OCI-M2 (cell line): ENCODE measurements at regions not wholly inside any gene's neighbourhood (a gene's known extent, or its start where the extent isn't known, plus 50 kb on each side); places are given as distances from the start of the nearest gene placed in this dataset.

Source experiments
- DNase-seq: peaks from one replicate; lab custom pipeline; 2025; ENCODE audit not compliant: unreplicated experiment; lab: John Stamatoyannopoulos, UW

- DNase-seq, result no peak
Observed at GRCh38 chr21:35938446-35938845, 121.9 kb downstream of the SETD4 start.

- no peak for DNase-seq
Observed at GRCh38 chr21:35933466-35933865, 126.9 kb downstream of the SETD4 start.

- DNase-seq, result no peak
Observed at GRCh38 chr21:35932232-35932911, 128.0 kb downstream of the SETD4 start.

DNA sequence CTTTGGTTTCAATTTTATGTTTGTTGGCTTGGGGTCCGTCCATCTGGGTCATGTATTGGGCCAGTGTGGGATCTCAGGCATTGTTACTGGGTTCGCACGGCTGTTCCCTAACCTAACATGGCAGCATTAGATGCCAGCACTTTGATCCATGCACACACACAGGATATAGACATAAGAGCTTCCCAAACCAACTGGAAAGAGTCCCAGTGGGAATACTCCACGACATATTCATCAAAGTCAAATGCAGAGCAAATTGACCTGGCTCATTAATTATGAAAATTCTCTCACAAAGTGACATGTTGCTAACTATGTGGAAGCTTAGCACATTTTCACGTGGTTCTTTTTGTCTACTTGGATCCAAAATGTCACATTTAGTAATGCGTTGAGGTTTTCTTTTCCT is 130.4 kb downstream of the SETD4 start:
- no peak for DNase-seq

GRCh38 chr21:35927262-35927661 is 133.1 kb downstream of the SETD4 start:
- no peak for DNase-seq

DNA sequence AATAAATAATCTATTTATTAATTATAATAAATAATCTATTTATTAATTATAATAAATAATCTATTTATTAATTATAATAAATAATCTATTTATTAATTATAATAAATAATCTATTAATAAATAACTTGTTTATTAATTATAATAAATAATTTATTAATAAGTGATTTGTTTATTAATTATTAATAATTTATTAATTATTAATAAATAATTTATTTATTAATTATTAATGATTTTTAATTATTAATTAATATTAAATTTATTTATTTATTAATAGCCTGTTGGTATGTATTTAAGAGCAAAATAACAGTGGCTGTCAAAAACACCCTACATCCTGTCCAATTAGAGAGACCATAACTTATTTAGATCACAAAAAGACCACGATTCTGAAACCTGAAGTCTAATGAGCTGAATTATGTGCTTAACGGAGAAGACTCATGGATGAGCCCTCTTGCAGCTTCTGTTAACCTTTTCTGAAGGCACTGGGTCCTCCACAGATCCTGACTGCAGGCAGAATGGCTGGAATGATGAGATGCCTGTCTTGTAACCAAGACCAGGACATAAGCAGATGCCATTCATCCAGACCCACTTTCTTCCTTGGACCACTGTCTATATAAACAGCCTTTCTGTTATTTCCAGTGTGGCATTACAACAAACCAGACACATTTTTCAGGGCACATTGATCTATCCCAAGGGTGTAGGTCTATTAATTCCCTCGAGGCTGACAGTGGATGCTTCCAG is 134.2 kb downstream of the SETD4 start:
- no peak for DNase-seq

- no peak for DNase-seq
Observed at GRCh38 chr21:35925497-35925896, 134.8 kb downstream of the SETD4 start.

- DNase-seq, result no peak
Observed at GRCh38 chr21:35924714-35925301, 135.5 kb downstream of the SETD4 start.

GRCh38 chr21:35923971-35924370 is 136.4 kb downstream of the SETD4 start:
- DNase-seq, result no peak

GRCh38 chr21:35922618-35923017 is 137.7 kb downstream of the SETD4 start:
- DNase-seq, result no peak

DNA sequence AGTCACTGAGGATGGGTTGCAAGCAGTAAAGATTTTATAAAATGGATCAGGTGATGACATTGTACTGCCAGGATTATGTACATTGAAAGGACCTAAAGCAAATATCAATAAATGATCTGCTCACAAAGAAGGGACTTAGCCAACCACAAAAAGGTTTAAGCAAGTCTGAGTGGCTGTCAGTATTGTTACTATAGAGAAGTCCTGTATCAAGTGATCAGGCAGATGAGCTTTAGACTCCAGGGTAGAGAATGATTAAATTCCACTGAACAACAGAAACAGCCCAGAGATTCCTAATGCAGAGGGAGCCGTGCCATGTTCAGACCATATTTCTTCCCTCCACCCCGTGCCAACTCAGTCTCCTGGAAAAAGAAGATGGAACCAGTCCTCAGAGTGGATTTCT is 138.9 kb downstream of the SETD4 start:
- no peak for DNase-seq

- no peak for DNase-seq
Observed at GRCh38 chr21:35920436-35920835, 139.9 kb downstream of the SETD4 start.

DNA sequence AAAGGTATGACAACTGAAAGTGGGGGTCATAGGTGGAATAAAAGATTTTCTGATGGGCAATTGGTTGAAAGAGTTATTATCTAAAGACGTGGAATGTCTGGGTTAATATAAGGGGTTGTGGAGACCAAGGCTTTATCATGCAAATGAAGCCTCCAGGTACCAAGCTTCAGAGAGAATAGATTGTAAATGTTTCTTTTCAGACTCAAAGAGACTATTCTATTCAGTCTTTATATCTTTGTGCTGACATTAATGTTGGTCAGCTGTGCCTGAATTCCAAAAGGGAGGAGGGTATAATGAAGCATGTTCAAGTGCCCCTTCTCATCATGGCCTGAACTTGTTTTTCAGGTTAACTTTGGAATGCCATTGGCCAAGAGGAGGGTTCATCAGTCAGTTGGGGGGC is 145.3 kb downstream of the SETD4 start:
- DNase-seq, result no peak

- DNase-seq, result no peak
Observed at GRCh38 chr21:35911412-35912191, 148.7 kb downstream of the SETD4 start.

- DNase-seq, result no peak
Observed at GRCh38 chr21:35909456-35910223, 150.7 kb downstream of the SETD4 start.

DNA sequence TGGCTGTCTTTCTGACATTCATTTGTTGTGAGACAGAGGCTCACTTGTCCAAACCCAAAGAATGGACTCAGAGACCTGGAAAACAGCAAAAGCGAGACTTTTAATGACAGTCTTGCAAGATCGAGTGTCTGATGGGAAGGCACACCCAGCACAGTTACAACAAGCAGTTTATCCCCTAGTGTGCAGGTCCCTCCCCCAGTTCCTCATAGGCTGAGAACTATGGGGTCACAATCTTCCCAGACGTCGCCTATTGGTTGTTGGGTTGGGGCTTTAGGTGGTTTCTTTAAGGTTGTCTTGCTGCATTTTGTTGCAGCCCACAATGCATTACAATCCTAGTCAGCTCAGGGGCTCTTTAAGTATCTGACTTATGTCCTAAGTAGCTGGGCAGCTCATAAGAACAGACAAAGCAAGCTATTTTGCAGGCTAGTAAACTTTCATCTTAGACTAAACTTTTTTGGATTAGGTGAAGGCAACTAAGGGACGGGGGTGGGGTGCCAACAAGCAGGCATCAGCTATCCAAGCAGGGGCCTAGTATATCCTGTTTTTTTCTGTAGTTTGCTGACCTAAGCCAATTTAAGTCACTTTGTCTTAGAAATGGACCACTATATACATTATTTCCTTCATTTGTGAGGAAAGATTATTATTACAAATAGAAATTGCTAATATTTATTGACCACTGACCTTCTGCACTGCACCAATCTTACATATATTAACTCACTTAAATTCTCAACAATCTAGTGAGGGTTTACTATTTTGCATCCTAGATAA is 151.8 kb downstream of the SETD4 start:
- no peak for DNase-seq

- DNase-seq, result no peak
Observed at GRCh38 chr21:35906586-35906985, 153.7 kb downstream of the SETD4 start.

DNA sequence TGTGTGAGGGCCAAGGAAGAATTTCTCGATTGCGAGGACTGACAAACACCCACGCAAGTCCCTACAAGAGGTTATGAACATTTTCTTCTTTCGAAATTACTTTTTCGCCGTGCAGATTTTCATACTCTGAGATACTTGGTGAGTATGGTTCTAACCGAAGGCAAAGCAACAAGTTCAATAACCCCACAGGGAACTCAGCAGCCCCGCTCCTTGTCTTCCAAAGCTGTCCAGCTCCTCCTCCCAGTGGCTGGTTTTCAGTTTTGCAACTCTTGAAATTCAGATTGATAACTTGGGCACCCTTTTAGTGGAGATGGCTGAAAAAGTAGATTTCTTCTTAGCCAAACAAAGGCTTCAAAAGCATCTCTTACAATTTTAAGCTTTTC is 154.4 kb downstream of the SETD4 start:
- DNase-seq, result no peak

- DNase-seq, result no peak
Observed at GRCh38 chr21:35905096-35905962, 155.0 kb downstream of the SETD4 start.
